Pancreas (tissue), 10 donors: ENCODE measurements at regions not wholly inside any gene's neighbourhood (a gene's known extent, or its start where the extent isn't known, plus 50 kb on each side); places are given as distances from the start of the nearest gene placed in this dataset.
"Not testable (repeated sequence)": the region's sequence is repeated elsewhere in the genome, so short reads cannot be mapped to it uniquely, and the experiment has no call there.

Experiments
- ATAC-seq, 4 donors: fragments of 200-7000 bp; cut with Tn5 transposase; one replicate each; pipeline versions ENCODE4 v1.8.0 to v1.9.1; 2020; ENCODE audit warnings: mild to moderate bottlenecking in 4 of 4, moderate library complexity in 4 of 4
- DNase-seq, 6 donors: peaks; one replicate each; pipeline ENCODE4 v3.0.0-alpha.2; 2020
- FAIRE-seq: peaks from 2 replicates; lab custom pipeline; 2012; peaks lifted over from hg19 to GRCh38; lab: Jason Lieb, UNC
- H3K27ac ChIP-seq, 4 donors: fragments of 200-600 bp; sonication (generic); 1 replicate in 3 of 4; 2 replicates in 1 of 4; pipeline versions ENCODE4 v1.5.0 to v1.8.0; 2020
- H3K27me3 ChIP-seq, 4 donors: fragments of 200-600 bp; one replicate each; pipeline ENCODE4 v1.8.0; 2021
- H3K36me3 ChIP-seq, 3 donors: fragments of 200-600 bp; sonication (generic) in 1 of 3; one replicate each; pipeline versions ENCODE4 v1.5.0 to v1.8.0; 2020 to 2021
- H3K4me1 ChIP-seq, 3 donors: fragments of 200-600 bp; one replicate each; pipeline ENCODE4 v1.8.0; 2021
- H3K4me3 ChIP-seq, 4 donors: fragments of 200-600 bp; sonication (generic) in 2 of 4; one replicate each; pipeline versions ENCODE4 v1.5.0 to v1.8.0; 2020 to 2021
- H3K9me3 ChIP-seq, 4 donors: fragments of 200-600 bp; one replicate each; pipeline ENCODE4 v1.8.0; 2021
- CTCF ChIP-seq, 4 donors: fragments of 200-600 bp; sonication (generic) in 3 of 4; IDR thresholded peaks; one replicate each; pipeline versions ENCODE4 v1.5.0 to v1.8.0; 2021; ENCODE audit warnings: antibody characterized with exemption in 4 of 4
- WGBS, 2 donors: extraction: QIAGEN DNeasy Blood & Tissue Kit; methylation state at CpG; one replicate each; pipeline ENCODE4 v1.1.7; 2013; 5-methylcytosine and 5-hydroxymethylcytosine counted together
- intact Hi-C, 3 donors: fragments of 100-400 bp; cut with DNase I; formaldehyde crosslinking; loops; one replicate each; pipeline versions ENCODE4 v1.11.1 to v1.14.2; 2022
- donor health status: healthy with polysubstance abuse.
- donor health status: DM: no; HTN: no; CAD: no; lungs with moderate emphysema.
- donor health status: DM: no; HTN: no; CAD: no.
- donor health status: control.
- donor health status: control.
- donor health status: Bipolar disorder and iron deficiency.
- donor health status: DM: yes; HTN: yes; CAD: no.
- donor health status: DM: no; HTN: no; CAD: no.
- donor health status: DM: no; HTN: no; CAD: no.
- donor health status: DM: yes; HTN: yes; CAD: no.

- no peak for ATAC-seq
- no peak overlapping the region for H3K4me3 ChIP-seq
- no peaks in the 10 kb centered on the region for H3K4me1 ChIP-seq
- no peaks in the 10 kb centered on the region for H3K27me3 ChIP-seq
- no peaks in the 10 kb centered on the region for H3K9me3 ChIP-seq
- no peak for FAIRE-seq
- H3K36me3 ChIP-seq: no peaks in the 10 kb centered on the region
- no peak for TF ChIP-seq CTCF (IDR thresholded peaks at IDR 0.05)
- no peak overlapping the region for H3K27ac ChIP-seq
- DNase-seq: no peak
- intact Hi-C loops: no loop called here
Measured at GRCh38 chr1:185388346-185388745, 71.3 kb upstream of the IVNS1ABP start.

- H3K27me3 ChIP-seq: no peaks in the 10 kb centered on the region
- no peak for TF ChIP-seq CTCF (IDR thresholded peaks at IDR 0.05)
- WGBS, 2 donors: 88 to 90% methylated on average over 2 of the region's 2 CpGs
Measured at GRCh38 chr1:185385991-185386390, 68.9 kb upstream of the IVNS1ABP start.

GRCh38 chr1:185383805-185384204, 66.8 kb upstream of the IVNS1ABP start:
- FAIRE-seq: not testable (repeated sequence)

More at GRCh38 chr1:185385991-185386390, 68.9 kb upstream of the IVNS1ABP start:
- DNase-seq (no peak), ATAC-seq (no peak), FAIRE-seq (no peak)
- no peaks in the 10 kb centered on the region for H3K4me1 ChIP-seq
- no peak overlapping the region for H3K27ac ChIP-seq
- intact Hi-C loops: no loop called here
- no peaks in the 10 kb centered on the region for H3K9me3 ChIP-seq
- no peaks in the 10 kb centered on the region for H3K36me3 ChIP-seq
- no peak overlapping the region for H3K4me3 ChIP-seq

GRCh38 chr1:185377831-185378230, 60.8 kb upstream of the IVNS1ABP start:
- no peak for TF ChIP-seq CTCF (IDR thresholded peaks at IDR 0.05)
- ATAC-seq: no peak
- H3K27me3 ChIP-seq: no peaks in the 10 kb centered on the region
- no peak for FAIRE-seq
- DNase-seq: no peak
- no peak overlapping the region for H3K4me3 ChIP-seq
- no peaks in the 10 kb centered on the region for H3K9me3 ChIP-seq
- no peak overlapping the region for H3K27ac ChIP-seq
- intact Hi-C loops: no loop called here
- WGBS, 2 donors: 82 to 96% methylated on average over 3 of the region's 3 CpGs
- no peaks in the 10 kb centered on the region for H3K4me1 ChIP-seq
- no peaks in the 10 kb centered on the region for H3K36me3 ChIP-seq

More at GRCh38 chr1:185383805-185384204, 66.8 kb upstream of the IVNS1ABP start:
- intact Hi-C loops, H3K9me3 ChIP-seq, H3K27me3 ChIP-seq, H3K27ac ChIP-seq, H3K4me3 ChIP-seq, ATAC-seq, H3K36me3 ChIP-seq, DNase-seq, H3K4me1 ChIP-seq: not testable (repeated sequence)
- 65 to 80% methylated on average over 6 of the region's 6 CpGs for WGBS, 2 donors

GRCh38 chr1:185376840-185377635, 60.0 kb upstream of the IVNS1ABP start:
- no peak for FAIRE-seq
- Histone ChIP-seq H3K27me3 (no peaks in the 10 kb centered on the region), H3K9me3 (no peaks in the 10 kb centered on the region), H3K27ac (peak overlapping the region in 2 of 4 donors; percentile 17 to 36), H3K36me3 (no peaks in the 10 kb centered on the region), H3K4me3 (no peak overlapping the region), H3K4me1 (no peaks in the 10 kb centered on the region)
- peak in 2 of 4 donors; percentile 52 to 71 for ATAC-seq
- no peak for TF ChIP-seq CTCF (IDR thresholded peaks at IDR 0.05)
- intact Hi-C loops: no loop called here
- WGBS, 2 donors: 75 to 79% methylated on average over 7 of the region's 7 CpGs
- DNase-seq: peak in 1 of 6 donors; percentile 24
